ENCODE measurements at regions not wholly inside any gene's neighbourhood (a gene's known extent, or its start where the extent isn't known, plus 50 kb on each side); places are given as distances from the start of the nearest gene placed in this dataset.
"Not testable (repeated sequence)": the region's sequence is repeated elsewhere in the genome, so short reads cannot be mapped to it uniquely, and the experiment has no call there.

- Mint-ChIP-seq H3K36me3 (no peaks in the 10 kb centered on the region), H3K4me3 (no peak overlapping the region), H3K27ac (no peak overlapping the region), H3K9me3 (peaks cover 7% of the 10 kb centered on the region), H3K4me1 (peaks cover 2% of the 10 kb centered on the region), H3K27me3 (ENCODE audit: low read depth) (no peaks in the 10 kb centered on the region)
- DNase-seq (ENCODE audit: low spot score in 2 of 2, unreplicated experiment in 2 of 2) = no peak
- no peak for TF ChIP-seq CTCF (IDR thresholded peaks at IDR 0.05; ENCODE audit: unreplicated experiment)
Observed at GRCh38 chr9:106500171-106500570, 362.8 kb upstream of the ZNF462 start.

DNA sequence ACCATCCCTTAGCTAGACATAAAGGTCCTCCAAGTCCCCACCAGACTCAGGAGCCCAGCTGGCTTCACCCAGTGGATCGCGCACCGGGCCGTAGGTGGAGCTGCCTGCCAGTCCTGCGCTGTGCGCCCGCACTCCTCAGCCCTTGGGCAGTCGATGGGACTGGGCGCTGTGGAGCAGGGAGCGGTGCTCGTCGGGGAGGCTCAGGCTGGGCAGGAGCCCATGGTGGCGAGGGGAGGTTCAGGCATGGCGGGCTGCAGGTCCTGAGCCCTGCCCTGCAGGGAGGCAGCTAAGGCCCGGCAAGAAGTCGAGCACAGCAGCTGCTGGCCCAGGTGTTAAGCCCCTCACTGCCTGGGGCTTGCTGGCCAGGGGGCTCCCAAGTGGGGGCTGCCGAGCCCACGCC lies 361.8 kb upstream of the ZNF462 start:
- not testable (repeated sequence) for DNase-seq (ENCODE audit: low spot score in 2 of 2, unreplicated experiment in 2 of 2); H3K36me3 Mint-ChIP-seq; H3K9me3 Mint-ChIP-seq; H3K27ac Mint-ChIP-seq; H3K27me3 Mint-ChIP-seq (ENCODE audit: low read depth); H3K4me3 Mint-ChIP-seq; H3K4me1 Mint-ChIP-seq

DNA sequence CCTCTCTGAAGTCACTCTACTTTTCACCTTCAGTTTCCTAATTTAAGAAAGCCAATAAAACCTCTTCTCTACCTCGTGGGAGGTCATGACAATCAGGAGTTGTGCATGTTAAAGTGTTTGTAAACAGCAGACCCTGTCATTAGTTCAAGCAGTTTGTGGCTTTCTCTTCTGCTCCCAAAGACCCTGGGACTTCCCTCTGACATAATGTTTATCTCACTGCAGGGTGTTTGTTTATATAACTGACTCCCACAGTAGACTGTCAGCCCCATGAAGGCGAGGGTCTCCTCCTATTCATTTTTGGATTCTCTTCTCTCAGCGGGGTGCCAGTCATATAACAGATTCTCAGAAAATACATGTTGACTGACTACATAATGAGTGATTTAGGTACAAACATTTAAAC lies 360.0 kb upstream of the ZNF462 start:
- Mint-ChIP-seq H3K4me1 (peaks cover 2% of the 10 kb centered on the region), H3K9me3 (peaks cover 7% of the 10 kb centered on the region), H3K36me3 (no peaks in the 10 kb centered on the region), H3K4me3 (no peak overlapping the region), H3K27me3 (ENCODE audit: low read depth) (no peaks in the 10 kb centered on the region), H3K27ac (no peak overlapping the region)
- no peak for DNase-seq (ENCODE audit: low spot score in 2 of 2, unreplicated experiment in 2 of 2)
- TF ChIP-seq CTCF (IDR thresholded peaks at IDR 0.05; ENCODE audit: unreplicated experiment) = no peak

DNA sequence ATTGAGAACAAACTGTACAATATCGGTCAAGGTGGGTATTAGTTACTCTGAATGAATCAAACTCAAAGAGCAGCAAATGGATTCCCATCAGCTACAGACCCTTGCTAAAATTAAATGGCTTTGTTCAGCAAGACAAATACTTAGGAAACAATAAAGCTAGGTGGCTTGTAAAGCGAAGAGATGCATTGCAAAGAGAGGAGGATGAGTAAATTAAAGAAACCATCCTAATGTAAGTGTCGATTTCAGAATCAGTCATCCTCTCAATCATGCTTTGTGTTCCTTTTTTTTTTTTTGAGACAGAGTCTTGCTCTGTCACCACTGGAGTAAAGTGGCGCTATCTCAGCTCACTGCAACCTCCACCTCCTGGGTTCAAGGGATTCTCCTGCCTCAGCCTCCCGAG lies 359.2 kb upstream of the ZNF462 start:
- H3K9me3 Mint-ChIP-seq = peaks cover 7% of the 10 kb centered on the region
- no peaks in the 10 kb centered on the region for H3K27me3 Mint-ChIP-seq (ENCODE audit: low read depth)
- peaks cover 2% of the 10 kb centered on the region for H3K4me1 Mint-ChIP-seq

DNA sequence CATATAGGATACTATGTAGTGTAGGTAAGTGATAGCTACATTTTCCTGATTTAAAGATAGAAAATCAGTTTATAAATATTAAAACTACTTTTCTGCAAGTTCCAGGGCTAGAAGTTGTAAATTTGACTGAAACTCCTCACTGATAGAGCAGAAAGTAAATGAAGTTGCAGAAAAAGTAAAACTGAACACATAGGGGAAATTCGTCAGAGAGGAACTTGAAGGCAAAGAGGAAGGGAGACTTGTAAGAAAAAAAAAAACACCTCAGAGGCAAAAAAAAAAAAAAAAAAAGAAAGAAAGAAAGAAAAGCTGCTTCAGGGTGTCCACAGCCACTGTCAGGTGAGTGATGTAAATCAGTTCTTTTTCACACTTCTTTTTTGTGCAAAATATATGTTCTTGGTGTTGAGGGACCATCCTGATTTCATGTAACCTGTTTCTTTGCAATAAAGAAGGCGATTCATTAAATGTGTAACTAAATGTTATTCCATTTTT lies 336.2 kb upstream of the ZNF462 start:
- Mint-ChIP-seq H3K4me1 (no peaks in the 10 kb centered on the region), H3K36me3 (no peaks in the 10 kb centered on the region), H3K27me3 (ENCODE audit: low read depth) (no peaks in the 10 kb centered on the region), H3K4me3 (no peak overlapping the region), H3K9me3 (peaks cover 25% of the 10 kb centered on the region), H3K27ac (no peak overlapping the region)
- no peak for TF ChIP-seq CTCF (IDR thresholded peaks at IDR 0.05; ENCODE audit: unreplicated experiment)
- no peak for DNase-seq (ENCODE audit: low spot score in 2 of 2, unreplicated experiment in 2 of 2)

More for the DNA sequence above, 359.2 kb upstream of the ZNF462 start:
- Mint-ChIP-seq H3K4me3 (no peak overlapping the region), H3K36me3 (no peaks in the 10 kb centered on the region), H3K27ac (no peak overlapping the region)
- DNase-seq (ENCODE audit: low spot score in 2 of 2, unreplicated experiment in 2 of 2) = no peak
- no peak for TF ChIP-seq CTCF (IDR thresholded peaks at IDR 0.05; ENCODE audit: unreplicated experiment)

GRCh38 chr9:106528158-106528557 lies 334.8 kb upstream of the ZNF462 start:
- no peak for TF ChIP-seq CTCF (IDR thresholded peaks at IDR 0.05; ENCODE audit: unreplicated experiment)
- peaks cover 14% of the 10 kb centered on the region for H3K9me3 Mint-ChIP-seq

More at GRCh38 chr9:106528158-106528557, 334.8 kb upstream of the ZNF462 start:
- no peaks in the 10 kb centered on the region for H3K36me3 Mint-ChIP-seq
- no peaks in the 10 kb centered on the region for H3K4me1 Mint-ChIP-seq
- DNase-seq (ENCODE audit: low spot score in 2 of 2, unreplicated experiment in 2 of 2) = no peak
- H3K27ac Mint-ChIP-seq = no peak overlapping the region
- H3K4me3 Mint-ChIP-seq = no peak overlapping the region
- no peaks in the 10 kb centered on the region for H3K27me3 Mint-ChIP-seq (ENCODE audit: low read depth)

Data from mesothelial cell of epicardium (in vitro differentiated cells).